GM21367 (cell line): ENCODE measurements at regions not wholly inside any gene's neighbourhood (a gene's known extent, or its start where the extent isn't known, plus 50 kb on each side); places are given as distances from the start of the nearest gene placed in this dataset.

Experiments
- ATAC-seq: cut with Tn5 transposase; IDR thresholded peaks from one replicate; pipeline ENCODE4 v1.9.1; 2021; ENCODE audit not compliant: unreplicated experiment

DNA sequence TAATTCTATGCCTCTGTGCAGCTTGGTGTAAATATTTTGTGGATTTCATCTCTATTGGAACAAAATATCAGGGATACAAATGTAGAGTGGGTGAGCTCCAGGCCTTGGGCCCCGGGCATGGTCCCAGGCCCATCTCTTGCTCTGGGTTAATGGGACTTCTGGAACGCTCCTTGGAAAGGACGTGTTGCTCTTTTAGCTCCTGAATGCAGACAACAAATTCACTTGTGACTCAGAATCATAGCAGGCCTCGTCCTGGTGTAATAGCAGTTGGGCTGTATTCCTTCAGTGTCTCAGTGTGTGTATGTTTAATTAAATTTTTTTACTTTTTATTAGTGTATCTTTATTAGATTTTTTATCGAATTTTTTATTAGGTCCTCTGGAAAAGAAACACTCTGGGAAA, 266.7 kb upstream of the C2CD4B start:
- no peak for ATAC-seq

DNA sequence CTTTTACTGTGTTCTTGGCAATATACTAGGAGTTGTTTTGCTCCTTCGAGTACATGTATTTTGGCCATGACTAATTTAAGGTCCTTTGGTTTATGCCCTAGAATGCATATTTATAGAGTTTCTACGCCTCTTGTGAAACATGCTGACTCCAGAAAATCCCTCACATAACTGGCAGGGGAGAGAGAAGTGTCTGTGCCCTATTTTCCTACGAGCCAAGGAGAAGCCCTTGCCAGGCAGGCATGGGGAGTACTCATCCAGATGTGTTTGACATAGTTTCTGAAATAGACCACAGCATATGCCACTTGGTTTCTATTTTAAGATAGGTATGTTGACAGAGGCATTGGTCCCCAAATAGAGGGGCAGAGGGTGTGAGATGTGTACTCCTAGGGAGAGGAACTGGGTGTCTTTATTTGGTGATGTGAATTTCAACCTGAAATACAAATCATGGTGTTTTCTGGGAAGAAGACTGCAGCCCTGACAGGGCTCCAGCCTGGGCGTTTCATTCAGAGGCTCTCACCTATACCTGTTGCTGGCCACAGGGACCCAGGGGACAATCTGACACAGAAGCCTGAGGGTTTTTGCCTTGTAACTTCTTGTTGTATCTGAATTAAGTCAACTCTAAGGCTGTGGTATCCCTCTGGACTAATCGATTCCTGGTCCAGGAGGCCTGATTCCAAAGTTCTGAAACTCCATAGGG, 267.8 kb upstream of the C2CD4B start:
- no peak for ATAC-seq

DNA sequence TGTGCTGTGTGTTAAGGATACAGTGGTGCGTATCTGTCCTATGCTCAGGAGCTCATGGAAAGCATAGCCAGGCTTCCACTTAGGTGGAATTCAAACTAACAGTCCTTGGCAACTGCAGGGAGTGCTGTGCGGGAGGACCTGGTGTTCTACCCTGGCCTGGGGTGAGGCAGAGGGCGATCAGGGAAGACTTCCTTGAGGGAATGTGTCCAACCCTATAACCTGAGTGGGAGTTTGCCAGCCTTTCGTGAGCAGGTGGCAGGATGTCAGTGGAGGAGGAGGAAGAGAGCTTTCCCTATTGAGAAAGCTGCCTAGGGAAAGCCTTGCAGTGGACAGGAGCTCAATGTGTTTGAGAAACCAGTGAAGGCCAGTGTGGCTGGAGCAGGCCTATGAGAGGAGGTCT, 271.1 kb upstream of the C2CD4B start:
- ATAC-seq = no peak

DNA sequence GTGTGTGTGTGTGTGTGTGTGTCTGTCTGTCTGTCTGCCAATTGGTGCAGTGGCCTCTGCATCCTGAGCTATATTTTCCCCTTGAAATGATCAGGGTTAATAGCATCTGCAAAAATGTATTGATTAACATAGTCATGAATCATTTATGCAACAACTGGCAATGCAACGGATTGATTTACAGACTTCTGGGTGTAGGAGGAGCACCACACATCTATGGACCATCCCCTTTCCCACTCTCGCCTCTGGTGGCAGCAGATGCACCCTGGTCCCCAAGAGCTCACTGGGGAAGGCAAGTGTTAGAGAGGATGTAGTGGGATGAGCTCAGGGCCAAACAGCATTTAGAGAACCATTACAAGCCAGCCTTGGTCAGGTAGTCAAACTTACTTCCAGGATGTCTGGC, 272.7 kb upstream of the C2CD4B start:
- ATAC-seq = no peak

DNA sequence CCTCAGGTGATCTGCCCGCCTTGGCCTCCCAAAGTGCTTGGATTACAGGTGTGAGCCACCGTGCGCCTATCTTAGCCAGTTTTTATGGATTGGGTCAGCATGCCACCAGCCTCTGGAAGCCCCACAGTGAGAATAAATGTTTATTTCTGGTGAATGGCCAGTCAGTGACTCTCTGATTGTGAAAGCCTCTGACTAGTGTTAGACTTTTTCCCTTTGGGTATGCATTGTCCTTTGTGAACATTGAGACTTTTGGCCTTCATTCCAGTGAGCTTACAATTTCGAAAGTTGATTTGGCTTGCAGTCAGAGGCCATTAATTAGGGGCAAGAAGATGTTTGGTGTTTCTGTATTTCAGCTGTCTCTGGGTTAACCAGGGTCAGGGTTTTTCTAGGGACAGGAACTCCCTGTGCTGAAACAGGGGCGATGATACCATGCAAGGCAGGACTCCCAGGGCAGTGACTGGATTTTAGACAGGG, 274.5 kb upstream of the C2CD4B start:
- no peak for ATAC-seq

DNA sequence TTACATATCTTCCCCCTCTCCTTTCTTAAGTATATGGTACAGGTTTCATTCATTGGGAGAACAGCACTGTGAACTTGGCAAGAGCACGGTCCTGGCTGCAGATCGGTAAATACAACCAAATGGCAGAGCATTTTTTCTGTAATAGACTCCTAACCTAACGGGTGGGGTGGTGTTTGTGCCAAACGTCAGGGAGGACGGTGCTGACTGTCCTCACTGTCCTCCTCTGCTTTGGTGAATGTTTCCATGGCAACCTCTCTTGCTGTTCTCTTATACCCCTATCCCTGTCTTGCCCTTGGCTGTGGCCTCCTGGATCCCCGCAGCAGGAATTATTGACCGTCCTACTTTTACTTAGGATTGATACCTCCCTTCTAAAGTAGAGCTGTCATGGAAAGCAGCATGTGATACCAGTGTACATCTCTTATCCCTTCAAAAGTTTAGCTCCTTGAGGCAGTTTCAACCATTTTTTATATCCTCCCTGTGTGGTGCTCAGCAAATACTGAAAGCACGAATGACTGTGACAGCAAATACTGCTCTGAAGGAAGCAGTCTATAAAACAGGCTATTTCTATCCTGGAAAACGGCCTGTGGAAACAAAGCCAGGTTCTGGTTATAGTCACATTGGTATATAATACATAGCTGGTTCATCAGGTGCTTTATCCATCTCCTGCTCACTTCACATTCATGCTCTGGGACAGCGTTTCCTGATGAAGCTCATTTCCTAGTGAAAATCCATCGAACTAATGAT, 275.4 kb upstream of the C2CD4B start:
- no peak for ATAC-seq

DNA sequence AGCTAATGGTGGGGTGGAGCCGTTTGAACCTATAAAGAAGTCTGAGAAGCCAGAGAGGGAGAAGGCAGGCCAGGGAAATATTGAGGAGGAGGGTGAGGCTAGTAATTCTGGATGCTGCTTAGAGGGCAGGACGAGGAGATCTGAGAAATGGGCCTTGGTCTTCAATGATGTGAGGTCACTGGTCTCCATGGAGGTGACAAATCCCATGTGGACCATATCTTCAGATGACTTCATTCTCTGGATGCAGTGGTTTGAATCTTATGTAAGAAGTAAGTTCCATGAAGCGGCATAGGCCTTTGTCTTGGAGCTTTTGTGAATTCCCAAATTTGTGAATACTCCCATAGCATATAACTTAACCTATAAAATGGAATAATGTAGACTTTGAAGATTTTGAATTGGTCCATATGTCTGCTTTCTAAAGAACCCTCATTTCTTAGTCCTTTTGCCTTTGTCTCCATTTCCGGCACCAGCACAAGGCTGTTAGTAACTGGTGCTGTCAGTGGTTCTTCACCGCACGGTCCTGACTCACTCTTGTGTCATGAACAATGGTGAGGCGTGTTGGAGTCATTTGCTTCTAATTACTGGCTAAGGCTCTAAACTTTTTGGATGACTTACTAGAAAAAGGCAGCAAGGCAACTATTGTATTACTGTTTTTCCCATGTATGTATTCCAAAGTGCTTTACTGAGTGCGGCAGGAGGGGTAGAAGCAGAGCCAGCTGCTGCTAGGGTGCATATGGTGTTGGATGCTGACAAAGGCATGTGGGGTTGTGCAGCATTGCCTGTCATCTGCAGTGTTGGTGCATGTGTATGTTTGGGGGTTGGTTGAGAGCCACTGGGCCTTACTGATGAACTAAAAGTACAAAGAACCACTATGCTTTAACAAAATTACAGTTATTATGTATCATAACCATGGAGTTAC, 279.3 kb upstream of the C2CD4B start:
- no peak for ATAC-seq

DNA sequence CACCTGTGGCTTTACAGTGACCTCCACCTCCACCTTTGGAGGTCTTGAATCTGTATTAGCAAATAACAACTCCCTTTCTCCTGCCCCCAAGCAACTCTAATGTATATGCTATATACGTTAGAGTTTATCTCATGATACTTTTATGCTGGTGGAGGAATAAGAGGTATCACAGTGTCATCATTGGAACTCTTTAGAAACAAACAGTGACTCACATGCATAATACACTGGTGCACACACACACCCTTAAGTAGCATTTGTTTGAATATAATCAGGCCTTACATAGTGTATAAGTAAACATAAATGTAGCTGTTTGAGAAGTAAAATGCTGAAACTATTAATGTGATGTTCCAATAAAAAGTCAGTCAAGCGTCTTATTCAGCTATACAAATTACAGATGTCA, 280.2 kb upstream of the C2CD4B start:
- ATAC-seq = no peak

DNA sequence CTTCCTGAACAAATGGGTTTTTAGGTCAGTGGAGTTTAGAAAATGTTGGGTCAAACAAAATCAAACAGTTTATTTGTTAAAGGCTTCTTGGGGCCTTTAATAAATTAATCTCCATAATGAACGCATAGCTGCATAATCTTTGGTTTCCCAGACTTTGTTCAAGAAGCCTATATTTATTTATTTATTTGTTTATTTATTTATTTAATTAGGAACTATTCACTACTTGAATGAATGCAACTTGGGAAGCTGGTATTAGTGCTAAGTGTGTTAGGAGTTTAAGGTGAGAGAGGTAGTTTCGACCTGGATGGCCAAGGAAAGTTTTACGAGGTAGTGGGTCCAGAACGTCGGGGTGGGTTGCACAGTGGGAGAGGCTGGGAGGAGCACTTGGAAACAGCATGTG, 281.9 kb upstream of the C2CD4B start:
- ATAC-seq = no peak

DNA sequence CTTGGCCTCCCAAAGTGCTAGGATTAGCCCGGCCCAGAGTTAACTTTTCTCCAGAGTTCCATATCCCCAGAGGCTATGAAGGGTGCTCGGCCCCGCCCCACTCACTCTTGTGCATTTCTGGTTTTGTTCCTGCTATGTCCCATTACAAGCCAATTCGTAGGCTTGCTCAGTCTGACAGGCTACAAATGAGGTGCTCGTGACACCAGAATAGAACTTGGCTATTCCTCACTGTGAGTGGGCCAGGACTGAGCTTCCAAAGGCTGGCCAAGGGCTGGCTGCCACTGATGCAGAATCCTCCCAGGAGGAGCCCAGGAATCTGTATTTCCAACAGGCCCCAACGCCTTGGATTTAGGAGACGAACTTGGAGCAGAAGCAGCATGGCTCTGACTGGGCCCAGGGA, 282.7 kb upstream of the C2CD4B start:
- ATAC-seq = no peak

DNA sequence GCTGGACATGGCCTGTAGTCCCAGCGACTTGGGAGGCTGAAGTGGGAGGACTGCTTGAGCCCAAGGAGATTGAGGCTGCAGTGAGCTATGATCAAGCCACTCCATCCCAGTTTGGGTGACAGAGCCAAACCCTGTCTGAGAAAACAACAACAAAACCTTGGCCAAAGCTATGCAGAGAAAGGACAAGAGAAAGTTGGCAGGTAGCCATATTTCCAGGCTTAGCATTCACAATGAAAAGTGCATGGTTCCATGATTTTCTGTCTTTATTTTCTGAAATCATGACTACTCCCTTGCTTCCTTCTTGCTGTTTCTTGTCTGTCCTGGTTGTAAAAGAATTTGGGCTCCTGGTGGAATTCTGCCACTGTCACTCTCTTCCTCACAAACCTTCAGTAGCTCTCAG, 284.6 kb upstream of the C2CD4B start:
- no peak for ATAC-seq

DNA sequence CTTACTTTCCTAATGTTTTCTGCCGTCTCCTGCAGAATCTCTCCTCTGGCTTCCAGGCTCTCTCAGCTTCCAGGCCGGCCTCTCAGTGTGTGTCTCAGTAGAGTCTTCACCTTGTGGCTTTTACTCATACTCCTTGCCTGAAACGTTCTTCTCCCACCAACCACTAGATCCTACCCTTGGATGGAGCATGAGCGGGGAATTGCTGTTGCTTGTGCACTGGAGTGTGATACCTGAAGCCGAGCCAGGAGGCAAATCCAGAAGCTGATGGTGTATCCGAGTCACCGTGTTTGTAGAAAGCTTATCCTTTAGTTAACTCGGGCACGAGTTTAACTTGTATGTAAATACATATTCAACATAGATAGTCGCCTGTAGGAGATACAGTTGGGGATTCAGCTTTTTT, 285.0 kb upstream of the C2CD4B start:
- no peak for ATAC-seq

DNA sequence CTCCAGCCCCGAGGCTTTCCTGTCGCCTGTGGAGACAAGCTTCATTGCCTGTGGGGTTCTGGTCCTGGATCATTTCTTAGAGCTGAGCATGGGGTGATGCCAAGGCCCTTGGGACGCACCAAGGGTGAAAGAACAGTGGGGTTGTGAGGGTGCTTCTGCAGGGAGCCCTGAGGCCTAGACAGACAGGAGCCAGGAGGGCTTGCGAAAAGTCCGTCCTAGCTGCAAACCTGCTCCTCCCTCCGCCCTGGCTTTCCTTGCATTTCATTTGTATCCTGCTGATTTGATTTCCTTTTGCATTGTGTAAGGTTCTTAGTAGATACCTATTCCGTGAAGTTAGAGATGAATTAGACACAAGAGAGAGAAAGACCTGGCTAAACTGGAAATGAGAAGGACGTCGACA, 286.9 kb upstream of the C2CD4B start:
- no peak for ATAC-seq

DNA sequence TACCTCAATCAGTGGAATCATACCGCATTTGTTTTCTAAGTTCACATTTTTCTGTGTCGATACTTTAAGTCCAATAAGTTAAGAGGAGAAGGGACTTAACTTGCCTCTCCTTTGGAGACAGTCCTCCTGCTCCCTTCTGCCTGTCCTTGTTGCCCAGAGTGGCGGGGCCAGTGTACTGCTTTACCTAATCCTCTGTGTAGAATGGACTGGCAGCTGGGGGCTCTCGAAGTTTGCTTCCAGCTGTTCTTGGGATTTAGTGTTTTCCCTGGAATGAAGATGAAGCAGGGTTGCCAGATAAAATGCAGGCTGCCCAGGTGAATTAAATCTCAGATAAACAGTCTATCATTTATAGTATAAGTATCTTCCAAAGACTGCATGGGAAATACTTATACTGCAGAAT, 287.6 kb upstream of the C2CD4B start:
- ATAC-seq = no peak

DNA sequence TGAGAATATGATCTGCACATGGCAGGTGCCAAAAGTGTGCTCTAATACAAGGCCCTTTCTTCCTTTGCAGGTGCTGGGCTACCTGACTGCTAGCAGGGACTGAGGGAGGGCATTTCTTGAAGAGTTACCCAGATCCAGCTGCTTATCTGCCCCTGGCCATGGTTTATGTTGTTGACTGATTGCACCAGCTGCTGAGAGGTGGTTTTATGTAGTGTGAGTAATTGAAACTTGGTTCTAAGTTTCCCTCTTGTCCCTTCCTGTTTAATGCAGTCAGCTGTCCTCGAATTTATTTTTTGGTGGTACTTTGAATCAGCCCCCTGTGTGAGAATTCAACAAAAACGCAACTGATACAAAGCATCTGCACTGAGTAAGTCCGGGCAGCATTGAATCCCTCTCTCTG, 288.3 kb upstream of the C2CD4B start:
- no peak for ATAC-seq

DNA sequence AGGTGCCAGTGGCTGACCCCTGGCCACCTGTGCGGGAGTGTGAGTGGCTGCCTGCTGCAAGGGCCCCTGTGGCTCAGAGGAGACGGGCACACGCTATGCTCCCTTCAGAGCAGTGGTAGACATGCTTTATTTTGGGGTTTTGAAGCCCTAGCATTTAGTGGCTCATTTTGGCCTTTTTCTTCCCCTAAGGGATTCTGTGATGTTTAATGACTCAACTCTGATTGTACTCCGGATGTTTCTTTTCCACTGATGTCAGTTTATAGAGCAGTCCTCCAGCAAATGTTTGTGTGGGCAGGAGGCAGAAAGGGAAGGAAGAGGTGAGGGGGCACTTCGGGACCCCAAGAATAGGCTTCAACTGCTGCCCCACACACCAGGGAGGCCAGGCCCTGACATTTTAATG, 288.9 kb upstream of the C2CD4B start:
- no peak for ATAC-seq

DNA sequence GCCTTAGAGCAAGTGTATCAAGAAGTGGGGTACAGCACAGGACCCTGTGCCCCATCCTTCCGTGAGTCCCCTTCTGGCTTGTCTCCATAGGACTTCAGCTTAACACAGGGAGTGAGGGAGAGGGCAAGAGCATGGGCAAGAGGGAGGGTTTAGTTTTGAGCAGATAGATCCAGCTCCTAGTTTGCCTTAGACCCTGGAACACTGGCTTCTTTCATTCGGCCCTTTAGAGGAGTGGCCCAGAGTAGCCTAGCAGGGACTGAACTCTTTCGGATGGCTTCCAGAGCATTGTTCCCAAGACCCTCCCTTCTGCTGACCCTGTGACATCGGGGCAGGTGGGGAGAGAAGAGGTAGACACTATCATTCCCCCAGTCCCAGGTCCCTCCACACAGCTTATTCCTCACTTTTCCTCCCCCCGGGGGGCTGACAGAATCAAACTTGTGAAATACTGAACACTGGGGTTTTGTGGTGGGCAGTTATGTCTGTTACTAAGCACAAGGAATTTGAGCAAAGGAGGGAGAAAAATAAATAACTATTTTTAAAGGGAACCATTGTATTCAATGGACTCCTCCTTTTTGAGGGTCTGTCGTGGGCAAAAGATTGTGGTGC, 289.6 kb upstream of the C2CD4B start:
- ATAC-seq = no peak

DNA sequence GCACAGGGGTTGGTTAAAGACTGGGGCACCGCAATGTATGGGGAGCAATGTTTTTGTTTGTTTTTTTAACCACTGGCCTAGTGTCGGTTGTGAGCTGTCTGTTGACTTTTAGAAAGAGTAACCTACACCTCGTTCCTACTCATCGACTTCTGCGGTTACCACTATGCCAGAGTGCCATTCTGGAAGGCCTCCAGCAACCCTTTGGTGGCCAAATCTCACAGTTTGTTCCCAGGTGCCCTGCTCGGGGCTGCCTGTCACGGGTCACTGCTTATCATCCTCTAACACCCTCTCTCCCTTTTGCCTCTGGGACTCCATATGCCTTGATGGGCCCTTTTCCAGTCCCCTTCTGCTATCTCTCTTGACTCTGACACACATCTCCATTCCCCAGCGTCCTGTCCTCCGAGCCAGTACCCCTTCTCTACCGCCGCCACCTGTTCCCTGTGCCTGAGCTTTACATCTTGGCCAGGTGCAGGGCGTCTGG, 290.4 kb upstream of the C2CD4B start:
- no peak for ATAC-seq

DNA sequence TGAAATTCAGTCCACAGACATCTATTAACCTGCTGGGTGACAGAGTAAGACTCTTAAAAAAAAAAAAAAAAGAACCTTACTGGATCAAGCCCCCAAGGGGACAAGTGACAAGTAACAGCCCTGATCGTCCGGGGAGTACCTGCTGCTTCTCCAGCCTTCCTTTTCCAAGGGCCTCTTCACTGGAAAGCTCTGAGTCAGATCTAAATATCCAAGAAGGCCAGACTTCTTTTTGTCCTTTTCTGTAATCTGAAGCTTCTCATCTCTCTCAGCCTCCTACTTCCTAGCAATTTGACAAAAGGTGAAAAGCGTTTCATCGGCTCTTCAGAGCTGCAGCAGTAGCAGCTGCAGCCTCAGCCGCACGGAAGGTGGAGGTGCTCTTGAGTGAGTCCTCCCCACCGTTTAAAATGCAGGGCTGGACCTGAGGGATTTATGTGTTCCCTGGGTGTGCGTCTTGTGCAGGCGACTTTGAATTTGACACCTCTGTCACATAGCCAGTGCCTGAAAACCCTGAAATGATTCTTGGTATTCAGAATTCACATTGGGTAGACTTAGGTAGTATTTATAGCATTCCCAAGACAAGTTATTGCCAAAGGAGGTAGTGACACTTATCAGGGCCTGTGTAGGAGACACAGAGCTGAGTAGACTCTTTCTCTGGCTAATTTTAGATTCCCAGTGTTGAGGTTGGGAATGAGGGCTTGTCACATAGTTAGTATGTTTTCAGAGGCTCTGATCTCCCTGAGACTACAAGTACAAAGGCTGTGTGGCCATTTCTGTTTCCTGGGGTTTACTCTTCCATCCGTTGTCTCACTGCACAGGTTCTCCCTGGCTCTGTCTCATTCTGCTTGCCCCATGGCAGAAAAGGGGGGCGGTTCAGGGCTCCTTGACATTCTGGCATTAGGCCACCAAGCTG, 291.2 kb upstream of the C2CD4B start:
- ATAC-seq = no peak

DNA sequence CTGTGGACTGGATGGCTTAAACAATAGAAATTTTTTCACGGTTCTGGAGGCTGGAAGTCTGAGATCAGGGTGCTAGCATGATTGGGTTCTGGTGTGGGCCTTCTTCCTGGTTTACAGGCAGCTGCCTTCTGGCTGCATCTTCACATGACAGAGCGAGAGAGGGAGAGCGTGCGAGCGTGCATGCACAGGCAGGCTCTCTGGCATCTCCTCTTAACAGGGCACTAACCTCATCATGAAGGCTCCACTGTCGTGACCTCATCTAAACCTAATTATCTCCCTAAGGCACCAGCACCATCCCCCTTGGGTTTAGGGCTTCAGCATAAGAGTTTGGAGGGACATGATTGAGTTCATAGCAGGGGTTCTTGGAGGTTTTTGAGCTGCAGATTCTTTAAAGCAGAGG, 292.0 kb upstream of the C2CD4B start:
- ATAC-seq = no peak
